UCSD-AML1 (cell line): ENCODE measurements at regions not wholly inside any gene's neighbourhood (a gene's known extent, or its start where the extent isn't known, plus 50 kb on each side); places are given as distances from the start of the nearest gene placed in this dataset.
"Not testable (repeated sequence)": the region's sequence is repeated elsewhere in the genome, so short reads cannot be mapped to it uniquely, and the experiment has no call there.

Source experiments
- DNase-seq: peaks from one replicate; lab custom pipeline; 2025; ENCODE audit not compliant: unreplicated experiment; lab: John Stamatoyannopoulos, UW

- no peak for DNase-seq
Measured at GRCh38 chr2:142718576-142719155, 158.8 kb upstream of the KYNU start.

DNA sequence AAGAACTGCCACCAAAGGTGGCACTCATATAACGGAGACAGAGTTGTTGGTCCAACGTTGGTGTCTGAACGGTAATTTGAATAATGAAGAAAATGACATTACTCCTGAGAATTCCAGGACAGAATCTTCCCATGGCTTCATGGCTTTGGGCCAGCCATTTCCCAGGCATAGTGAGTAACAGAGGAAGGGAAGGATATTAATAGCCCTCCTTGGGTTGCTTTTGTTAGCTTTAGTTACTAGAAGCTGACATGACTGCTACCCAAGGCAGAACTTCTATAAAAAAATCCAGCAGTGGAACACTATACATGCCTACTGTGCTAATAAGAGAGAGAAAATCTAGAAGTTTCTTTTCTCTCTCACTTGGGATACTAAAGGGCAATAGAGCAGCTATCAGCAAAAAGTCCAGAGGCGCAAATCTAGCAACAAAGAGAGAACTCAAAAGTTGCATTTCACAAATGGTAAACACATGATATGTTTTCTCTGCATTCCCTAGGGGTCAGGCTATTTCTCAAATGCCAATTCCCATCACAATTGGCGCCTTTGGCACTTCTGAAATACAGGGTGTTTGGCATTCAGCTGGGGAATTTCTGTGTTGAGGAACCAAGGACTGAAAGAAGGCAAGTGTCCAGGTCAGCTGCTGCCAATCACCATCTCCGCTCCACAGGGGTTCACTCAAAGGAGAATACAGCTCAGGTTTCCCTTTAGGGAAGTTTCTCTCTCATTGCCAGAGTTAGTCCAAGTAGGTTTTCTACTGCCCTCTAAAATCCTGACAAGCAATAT is 160.8 kb upstream of the KYNU start:
- DNase-seq, result no peak

DNA sequence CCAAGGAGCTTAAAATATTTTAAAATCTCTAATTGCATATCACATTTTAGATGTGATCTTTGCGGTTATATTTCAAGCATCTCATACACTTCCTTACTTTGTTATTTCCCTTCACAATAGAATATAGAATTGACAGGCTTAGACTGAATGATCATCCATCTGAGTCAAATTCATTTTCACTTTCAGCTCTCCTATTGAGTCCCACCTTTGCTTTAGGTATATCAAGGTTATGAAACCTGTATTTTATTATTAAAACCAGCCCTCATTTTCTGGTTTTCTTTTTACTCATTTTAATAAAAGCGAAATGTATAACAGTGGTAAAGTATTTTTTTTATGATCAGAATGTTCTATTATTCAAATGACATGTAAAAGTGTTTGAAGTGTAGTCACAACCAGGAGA is 162.9 kb upstream of the KYNU start:
- DNase-seq, result no peak

DNA sequence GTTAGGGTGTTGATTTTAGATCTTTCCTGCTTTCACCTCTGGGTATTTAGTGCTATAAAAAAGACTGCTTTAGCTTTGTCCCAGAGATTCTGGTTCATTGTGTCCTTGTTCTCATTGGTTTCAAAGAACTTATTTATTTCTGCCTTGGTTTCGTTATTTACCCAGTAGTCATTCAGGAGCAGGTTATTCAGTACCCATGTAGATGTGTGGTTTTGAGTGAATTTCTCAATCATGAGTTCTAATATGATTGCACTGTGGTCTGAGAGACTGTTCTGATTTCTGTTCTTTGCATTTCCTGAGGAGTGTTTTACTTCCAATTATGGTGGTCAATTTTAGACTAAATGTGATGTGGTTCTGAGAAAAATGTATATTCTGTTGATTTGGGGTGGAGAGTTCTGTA is 167.1 kb upstream of the KYNU start:
- DNase-seq, result no peak

DNA sequence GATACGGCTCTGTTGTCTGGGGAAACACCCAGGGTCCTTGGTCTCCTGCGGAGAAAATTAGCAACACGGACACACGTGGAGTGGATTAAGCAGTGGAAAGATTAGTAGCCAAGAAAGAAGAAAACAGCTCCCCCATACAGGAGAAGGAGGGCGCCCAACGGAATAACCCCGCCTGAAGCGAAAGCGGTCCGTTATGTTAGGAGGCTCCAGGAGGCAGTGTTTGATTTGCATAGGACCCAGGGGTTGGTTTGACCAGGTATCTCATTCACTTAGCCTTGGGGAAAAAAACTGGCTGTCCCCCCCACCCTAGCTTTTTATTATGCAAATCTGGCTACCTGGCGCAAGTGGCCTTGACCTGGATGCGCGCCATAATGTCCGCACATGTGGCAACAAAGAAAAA is 170.1 kb upstream of the KYNU start:
- no peak for DNase-seq

- not testable (repeated sequence) for DNase-seq
Measured at GRCh38 chr2:142702397-142702796, 175.1 kb upstream of the KYNU start.

GRCh38 chr2:142695350-142696257 is 181.9 kb upstream of the KYNU start:
- DNase-seq, result peak; percentile 9

DNA sequence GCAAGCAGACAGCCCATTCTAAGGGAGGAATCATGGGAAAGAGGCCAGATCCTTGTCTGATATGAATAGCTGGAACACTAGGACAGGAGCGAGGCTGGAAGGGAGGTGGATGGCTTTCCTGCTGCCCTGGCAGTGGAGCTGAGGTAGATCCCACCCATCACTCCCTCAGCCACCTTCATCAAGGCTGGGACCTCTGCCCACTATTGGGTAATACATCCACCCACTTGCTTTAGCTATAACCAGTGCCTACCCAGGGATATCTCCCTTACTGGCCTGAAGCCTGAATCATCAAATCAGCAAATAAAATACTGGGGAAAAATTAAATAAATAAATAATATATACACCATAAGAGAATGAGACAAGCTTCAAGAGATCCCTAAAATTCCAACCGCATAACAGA is 183.2 kb upstream of the KYNU start:
- no peak for DNase-seq

GRCh38 chr2:142693171-142693950 is 184.1 kb upstream of the KYNU start:
- DNase-seq, result no peak

DNA sequence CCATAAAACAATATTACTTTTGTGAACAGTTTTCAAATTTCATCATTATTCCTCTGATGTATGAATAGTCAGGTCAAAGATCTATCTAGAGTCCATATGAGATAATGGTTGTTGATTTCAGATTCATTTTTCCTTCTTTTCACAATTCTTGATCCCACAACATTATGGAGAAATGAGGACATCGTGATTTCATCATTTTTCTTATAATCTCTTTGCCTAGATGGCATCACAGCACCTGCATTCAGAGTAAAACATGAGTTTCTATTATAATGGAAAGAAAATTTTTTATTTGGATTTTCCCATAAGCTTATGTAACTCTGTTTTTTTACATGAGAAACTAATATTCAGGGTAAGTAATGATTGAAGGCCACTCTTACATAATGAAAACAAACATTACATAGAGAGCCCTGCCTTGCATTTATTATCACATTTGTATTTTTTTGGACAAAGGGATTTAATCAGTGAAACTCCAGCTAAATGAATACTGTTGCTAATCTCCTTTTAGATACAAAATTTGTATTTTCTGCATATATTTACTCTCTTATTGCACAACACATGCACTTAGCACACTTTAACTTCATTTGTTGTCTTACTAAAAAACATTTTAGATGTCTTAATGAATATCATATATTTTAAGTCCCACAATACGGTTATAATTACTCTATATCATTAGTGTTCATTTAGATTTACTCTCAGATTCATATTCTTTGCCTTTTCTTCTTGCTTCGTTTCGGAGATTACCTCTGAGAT is 188.4 kb upstream of the KYNU start:
- DNase-seq, result no peak

GRCh38 chr2:142687509-142687908 is 190.0 kb upstream of the KYNU start:
- DNase-seq, result no peak

DNA sequence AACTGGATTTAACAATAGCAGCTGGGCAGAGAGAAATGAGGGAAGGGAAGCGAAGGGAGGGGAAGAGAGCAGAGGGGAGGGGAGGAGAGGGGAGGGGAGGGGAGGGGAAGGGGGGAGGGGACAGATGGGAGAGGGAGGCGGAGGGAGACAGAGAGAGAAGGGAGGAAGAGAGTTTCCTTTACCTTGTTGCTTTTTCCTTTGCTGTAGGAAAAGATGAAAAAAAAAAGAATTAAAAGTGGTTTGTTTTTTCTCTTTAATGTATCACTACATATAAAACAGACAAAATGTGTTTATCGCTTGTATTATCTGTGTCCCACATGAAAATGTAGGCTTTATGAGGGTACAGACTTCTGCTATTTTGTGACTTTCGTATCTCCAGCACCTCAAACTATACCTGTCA is 190.4 kb upstream of the KYNU start:
- DNase-seq, result no peak

- no peak for DNase-seq
Measured at GRCh38 chr2:142684667-142685066, 192.8 kb upstream of the KYNU start.

DNA sequence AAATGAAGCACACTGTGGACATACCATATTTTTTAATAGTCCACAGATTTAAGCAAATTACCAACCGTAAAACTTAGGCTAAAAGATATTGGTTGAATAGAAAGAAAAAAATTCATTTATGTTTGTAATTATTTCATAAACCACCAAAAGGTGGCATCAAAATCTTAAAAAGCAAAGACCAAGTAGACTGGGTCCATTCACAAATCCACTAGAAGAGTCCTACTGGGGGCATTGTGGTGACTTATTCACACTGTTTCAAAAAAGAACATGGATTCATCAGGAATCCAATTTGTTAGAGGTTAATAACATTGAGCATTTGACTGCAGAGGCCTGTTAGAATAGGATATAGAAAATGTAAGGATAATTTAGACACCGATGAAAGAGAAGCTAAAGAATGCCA is 194.9 kb upstream of the KYNU start:
- no peak for DNase-seq

GRCh38 chr2:142681952-142682351 is 195.5 kb upstream of the KYNU start:
- no peak for DNase-seq

- DNase-seq, result no peak
Measured at GRCh38 chr2:142678164-142678563, 199.3 kb upstream of the KYNU start.

DNA sequence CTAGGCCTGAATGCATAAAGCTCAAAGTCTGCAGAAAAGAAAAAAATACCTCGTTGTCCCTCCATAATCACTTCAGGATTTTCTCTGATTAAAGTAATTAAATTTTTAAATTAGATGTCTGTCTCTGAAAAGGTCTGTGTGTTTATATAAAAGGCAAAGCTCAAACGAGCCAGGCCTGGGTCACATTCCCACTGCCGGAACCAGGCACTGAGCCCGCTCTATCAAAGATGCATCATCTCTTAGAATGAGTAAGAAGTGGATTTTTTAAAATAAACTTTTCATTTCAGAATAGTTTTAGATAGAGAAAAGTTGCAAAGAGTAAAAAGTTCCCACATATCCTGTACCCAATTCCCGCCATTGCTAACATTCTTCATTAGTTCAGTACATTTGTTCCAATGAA is 202.1 kb upstream of the KYNU start:
- no peak for DNase-seq

GRCh38 chr2:142673836-142674235 is 203.6 kb upstream of the KYNU start:
- no peak for DNase-seq

DNA sequence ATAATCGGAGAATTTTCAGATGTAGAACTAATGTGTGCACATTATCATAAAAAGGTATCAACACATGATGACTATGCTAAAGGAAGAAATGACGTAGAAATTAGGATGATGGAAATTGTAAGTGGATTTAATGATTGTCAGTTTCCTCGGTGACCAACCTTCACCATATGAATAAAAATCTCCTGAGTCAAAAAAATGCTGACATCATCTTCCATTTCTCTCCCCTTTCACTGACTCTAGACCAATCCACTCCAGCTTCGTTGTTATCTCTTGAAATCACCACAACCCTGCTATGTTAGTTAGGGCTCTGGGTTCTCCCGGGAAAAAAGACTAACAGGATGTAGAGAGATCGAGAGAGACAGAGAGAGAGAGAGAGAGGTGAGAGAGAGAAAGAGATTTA is 204.8 kb upstream of the KYNU start:
- no peak for DNase-seq

GRCh38 chr2:142670362-142670761 is 207.1 kb upstream of the KYNU start:
- DNase-seq, result no peak
